Subcutaneous abdominal adipose tissue (tissue), 5 donors: ENCODE measurements at regions not wholly inside any gene's neighbourhood (a gene's known extent, or its start where the extent isn't known, plus 50 kb on each side); places are given as distances from the start of the nearest gene placed in this dataset.

Experiments
- H3K27ac ChIP-seq: one replicate; pipeline ENCODE4 v1.7.0; 2013; ENCODE audit warnings: low read depth, mild to moderate bottlenecking, inconsistent platforms, low read length, moderate library complexity
- H3K27me3 ChIP-seq, 5 donors: one replicate each; pipeline ENCODE4 v1.7.0; 2013; ENCODE audit warnings: low read length in 5 of 5, inconsistent platforms in 1 of 5; ENCODE audit not compliant: control insufficient read depth in 5 of 5, insufficient read depth in 4 of 5
- H3K36me3 ChIP-seq, 5 donors: one replicate each; pipeline ENCODE4 v1.7.0; 2013; ENCODE audit warnings: low read length in 5 of 5; ENCODE audit not compliant: control insufficient read depth in 5 of 5, insufficient read depth in 5 of 5
- H3K4me1 ChIP-seq, 5 donors: one replicate each; pipeline ENCODE4 v1.7.0; 2013; ENCODE audit warnings: low read length in 5 of 5, mild to moderate bottlenecking in 3 of 5, moderate library complexity in 1 of 5; ENCODE audit not compliant: control insufficient read depth in 5 of 5, insufficient read depth in 5 of 5
- H3K4me3 ChIP-seq, 5 donors: one replicate each; pipeline ENCODE4 v1.7.0; 2013; ENCODE audit warnings: low read length in 5 of 5, low read depth in 1 of 5
- H3K9ac ChIP-seq, 5 donors: one replicate each; pipeline ENCODE4 v1.7.0; 2013; ENCODE audit warnings: low read length in 5 of 5, mild to moderate bottlenecking in 4 of 5, moderate library complexity in 3 of 5
- H3K9me3 ChIP-seq, 5 donors: one replicate each; pipeline ENCODE4 v1.7.0; 2013; ENCODE audit warnings: low read length in 5 of 5; ENCODE audit not compliant: control insufficient read depth in 5 of 5
- donor health status: healthy.
- donor health status: healthy.
- donor health status: healthy.
- donor health status: healthy.
- donor health status: healthy.

DNA sequence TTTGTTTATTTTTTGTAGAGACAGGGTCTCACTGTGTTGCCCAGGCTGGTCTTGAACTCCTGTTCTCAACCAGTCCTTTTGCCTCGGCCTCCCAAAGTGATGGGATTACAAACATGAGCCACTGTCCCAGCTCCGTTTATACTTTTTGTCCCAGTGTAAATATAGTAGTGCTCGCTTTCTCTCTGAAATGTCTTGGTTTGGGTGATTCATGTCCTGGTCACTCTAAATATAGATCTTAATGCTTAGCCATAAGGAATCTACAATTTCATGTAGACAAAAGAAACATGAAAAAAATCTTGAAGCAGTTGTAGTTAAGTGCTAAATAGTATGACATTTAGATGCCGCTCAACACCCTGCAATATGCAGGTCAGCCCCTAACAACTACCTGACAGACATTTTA is 126.9 kb downstream of the KATNIP start:
- Histone ChIP-seq H3K27ac (no peak overlapping the region), H3K4me1 (no peaks in the 10 kb centered on the region), H3K27me3 (no peaks in the 10 kb centered on the region), H3K9ac (no peak overlapping the region), H3K9me3 (no peaks in the 10 kb centered on the region), H3K4me3 (no peak overlapping the region), H3K36me3 (peaks cover 6 to 40% (median 30%) of the 10 kb centered on the region in 5 donors)

DNA sequence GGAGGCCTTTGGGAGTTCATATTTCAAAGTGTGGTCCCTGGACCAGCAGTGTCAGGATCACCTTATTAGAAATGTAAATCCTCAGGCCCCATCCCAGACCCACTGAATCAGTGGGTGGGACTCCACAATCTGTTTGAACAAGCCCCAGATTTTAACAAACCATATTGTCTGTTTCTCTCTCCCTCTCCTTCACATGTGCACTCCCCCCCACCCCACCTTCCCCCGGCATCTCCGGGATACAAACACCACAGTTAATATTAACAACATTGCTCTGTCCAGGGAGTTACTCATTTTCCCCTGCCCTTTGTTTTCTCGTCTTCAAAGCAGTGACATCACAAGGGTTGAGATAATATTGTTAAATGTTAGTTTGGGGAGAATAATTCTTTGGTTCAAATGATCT is 127.3 kb downstream of the KATNIP start:
- Histone ChIP-seq H3K27me3 (no peaks in the 10 kb centered on the region), H3K4me1 (no peaks in the 10 kb centered on the region), H3K27ac (no peak overlapping the region), H3K4me3 (no peak overlapping the region), H3K9ac (no peak overlapping the region), H3K36me3 (peaks cover 9 to 45% (median 34%) of the 10 kb centered on the region in 5 donors), H3K9me3 (no peaks in the 10 kb centered on the region)

DNA sequence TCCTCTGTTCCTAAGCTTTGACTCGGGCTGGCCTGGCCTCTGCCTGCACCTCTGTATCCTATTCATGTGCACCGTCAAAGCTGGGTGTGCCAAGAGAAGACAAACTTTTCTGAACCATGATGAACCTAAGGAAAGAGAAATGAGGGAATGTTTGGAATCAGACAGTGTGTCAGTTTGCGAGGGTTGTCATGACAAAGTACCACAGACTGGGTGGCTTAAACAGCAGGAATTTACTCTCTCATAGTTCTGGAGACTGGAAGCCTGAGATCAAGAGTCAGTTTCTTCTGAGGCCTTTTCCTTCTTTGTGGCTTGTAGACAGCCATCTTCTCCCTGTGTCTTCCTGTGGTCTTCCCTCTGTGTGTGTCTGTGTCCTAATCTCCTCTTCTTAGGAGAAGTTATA is 129.0 kb downstream of the KATNIP start:
- peaks cover 9 to 57% (median 42%) of the 10 kb centered on the region in 5 donors for H3K36me3 ChIP-seq
- H3K27me3 ChIP-seq, result no peaks in the 10 kb centered on the region
- no peak overlapping the region for H3K4me3 ChIP-seq
- no peak overlapping the region for H3K27ac ChIP-seq
- no peak overlapping the region for H3K9ac ChIP-seq
- H3K9me3 ChIP-seq, result no peaks in the 10 kb centered on the region
- H3K4me1 ChIP-seq, result no peaks in the 10 kb centered on the region

DNA sequence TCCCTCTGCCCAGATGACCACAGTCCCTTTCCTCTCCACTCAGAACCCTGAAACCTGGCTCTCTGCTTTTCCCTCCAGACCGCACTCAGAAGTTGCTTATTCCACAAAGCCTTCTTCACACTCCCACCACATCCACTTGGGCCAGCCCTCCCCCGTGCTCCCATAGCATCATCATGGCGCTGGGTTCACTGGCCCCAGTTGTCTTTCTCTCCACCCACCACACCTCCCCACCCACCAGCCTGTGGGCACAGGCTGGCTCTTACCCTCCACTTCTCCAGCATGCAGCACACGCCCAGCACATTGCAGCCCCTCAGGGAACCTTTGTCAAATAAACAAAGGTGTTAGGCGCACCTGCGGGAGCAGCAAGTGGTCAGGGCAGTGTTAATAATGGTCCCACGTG is 130.0 kb downstream of the KATNIP start:
- no peaks in the 10 kb centered on the region for H3K9me3 ChIP-seq
- no peak overlapping the region for H3K4me3 ChIP-seq
- no peak overlapping the region for H3K9ac ChIP-seq
- no peak overlapping the region for H3K27ac ChIP-seq
- peaks cover 18 to 60% (median 42%) of the 10 kb centered on the region in 5 donors for H3K36me3 ChIP-seq
- H3K4me1 ChIP-seq, result no peaks in the 10 kb centered on the region
- H3K27me3 ChIP-seq, result no peaks in the 10 kb centered on the region

DNA sequence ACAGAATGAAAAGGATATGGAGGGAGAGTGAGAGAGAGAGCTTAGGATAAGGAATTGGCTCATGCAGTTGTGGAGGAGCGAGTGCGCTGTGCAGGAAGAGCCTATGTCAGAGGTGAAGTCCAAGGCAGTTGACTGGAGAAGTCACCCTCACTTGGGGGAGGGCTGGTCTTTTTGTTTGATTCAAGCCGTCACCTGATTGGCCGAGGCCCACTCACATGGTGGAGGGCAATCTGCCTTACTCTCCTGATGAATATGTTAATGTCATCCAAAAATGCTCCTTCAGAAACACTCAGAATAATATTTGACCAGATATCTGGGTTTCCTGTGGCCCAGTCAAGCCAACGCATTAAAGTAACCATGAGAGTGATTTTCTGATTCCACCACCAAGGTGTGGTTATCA is 131.7 kb downstream of the KATNIP start:
- Histone ChIP-seq H3K27me3 (no peaks in the 10 kb centered on the region), H3K9ac (no peak overlapping the region), H3K9me3 (no peaks in the 10 kb centered on the region), H3K27ac (no peak overlapping the region), H3K4me3 (no peak overlapping the region), H3K4me1 (no peaks in the 10 kb centered on the region), H3K36me3 (peaks cover 20 to 60% (median 42%) of the 10 kb centered on the region in 5 donors)

DNA sequence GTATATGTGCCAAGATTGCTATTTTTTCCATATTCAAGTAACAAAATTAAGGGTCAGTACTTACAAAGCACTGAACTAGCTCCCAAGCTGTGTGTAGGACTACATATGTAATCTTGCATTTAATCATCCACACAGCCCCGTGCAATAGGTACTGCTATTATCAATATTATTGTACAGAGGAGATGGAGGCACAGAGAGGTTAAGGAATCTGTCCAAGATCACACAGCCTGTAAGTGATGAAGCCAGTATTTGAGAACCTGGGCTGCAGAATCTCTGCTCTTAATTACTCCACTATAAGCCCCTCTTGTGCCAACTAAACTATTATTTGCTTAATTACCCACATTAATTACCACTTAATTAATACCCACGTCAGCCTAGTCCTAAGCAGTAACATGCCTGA is 134.1 kb downstream of the KATNIP start:
- no peak overlapping the region for H3K9ac ChIP-seq
- peaks cover 14 to 44% (median 28%) of the 10 kb centered on the region in 5 donors for H3K36me3 ChIP-seq
- H3K4me1 ChIP-seq, result no peaks in the 10 kb centered on the region
- H3K27ac ChIP-seq, result no peak overlapping the region
- H3K4me3 ChIP-seq, result no peak overlapping the region
- no peaks in the 10 kb centered on the region for H3K9me3 ChIP-seq
- no peaks in the 10 kb centered on the region for H3K27me3 ChIP-seq

DNA sequence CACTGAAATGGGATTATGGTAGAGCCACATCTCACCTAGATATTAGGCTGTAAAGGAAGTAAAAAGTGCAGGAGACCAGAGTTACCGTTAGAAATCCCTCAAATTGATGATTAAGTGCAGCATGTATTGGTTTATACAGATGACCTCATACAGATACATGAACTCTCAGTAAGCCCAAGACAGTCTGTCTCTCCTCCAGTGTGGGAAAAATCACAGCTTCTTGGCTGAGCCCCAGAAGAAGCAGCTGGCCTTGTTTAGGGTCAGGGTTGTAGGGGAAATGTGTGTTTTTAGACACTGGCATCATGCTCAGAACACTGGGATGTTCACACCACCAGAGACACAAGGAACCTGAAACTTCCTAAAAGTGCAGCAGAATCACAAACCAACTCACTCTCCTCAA is 135.9 kb downstream of the KATNIP start:
- no peak overlapping the region for H3K27ac ChIP-seq
- H3K9ac ChIP-seq, result no peak overlapping the region
- H3K4me1 ChIP-seq, result no peaks in the 10 kb centered on the region
- H3K4me3 ChIP-seq, result no peak overlapping the region
- H3K36me3 ChIP-seq, result peaks cover 14 to 32% (median 22%) of the 10 kb centered on the region in 5 donors
- H3K27me3 ChIP-seq, result no peaks in the 10 kb centered on the region
- no peaks in the 10 kb centered on the region for H3K9me3 ChIP-seq

DNA sequence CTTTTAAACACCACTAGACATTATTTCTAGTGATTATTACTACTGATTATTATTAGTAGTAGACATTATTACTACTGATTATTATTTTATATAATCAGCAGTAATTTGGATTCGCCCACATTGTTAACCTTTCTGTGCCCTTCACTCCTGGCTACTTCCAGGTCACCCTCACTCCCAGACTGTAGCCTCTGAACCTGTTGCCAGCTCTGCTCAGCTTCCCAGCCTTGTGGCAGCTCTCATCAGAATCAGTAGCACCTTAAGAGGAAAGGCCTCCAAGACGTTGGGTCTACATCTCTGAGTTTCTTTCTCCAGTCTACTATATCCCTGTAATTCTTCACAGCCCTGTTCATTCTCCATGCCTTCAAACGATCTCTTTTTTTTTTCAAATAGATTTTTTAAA is 137.0 kb downstream of the KATNIP start:
- H3K9me3 ChIP-seq, result no peaks in the 10 kb centered on the region
- no peak overlapping the region for H3K9ac ChIP-seq
- no peaks in the 10 kb centered on the region for H3K4me1 ChIP-seq
- H3K27me3 ChIP-seq, result no peaks in the 10 kb centered on the region
- no peak overlapping the region for H3K4me3 ChIP-seq
- H3K27ac ChIP-seq, result no peak overlapping the region
- peaks cover 9 to 21% (median 13%) of the 10 kb centered on the region in 5 donors for H3K36me3 ChIP-seq

DNA sequence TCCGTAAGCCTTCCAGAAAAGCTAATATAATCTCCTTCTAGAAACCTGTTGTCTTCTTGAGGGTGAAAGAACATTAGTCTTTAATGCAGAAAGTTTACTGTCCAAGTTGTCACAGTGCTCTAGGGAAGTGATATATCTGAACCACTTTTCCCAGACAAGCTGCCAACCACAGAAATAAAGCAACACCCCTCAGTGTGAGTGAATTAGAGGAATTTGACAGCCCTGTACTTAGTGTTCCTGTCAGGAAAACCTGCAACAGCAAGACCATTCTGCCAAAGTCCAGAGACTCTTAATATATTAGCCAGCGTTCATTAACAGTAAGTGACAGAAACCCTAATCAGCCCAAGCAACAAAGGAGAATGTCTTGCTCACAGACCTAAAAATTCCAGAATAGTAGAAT is 137.7 kb downstream of the KATNIP start:
- H3K9ac ChIP-seq, result no peak overlapping the region
- H3K4me1 ChIP-seq, result no peaks in the 10 kb centered on the region
- no peaks in the 10 kb centered on the region for H3K9me3 ChIP-seq
- no peak overlapping the region for H3K27ac ChIP-seq
- peaks cover 4 to 14% (median 11%) of the 10 kb centered on the region in 5 donors for H3K36me3 ChIP-seq
- H3K27me3 ChIP-seq, result no peaks in the 10 kb centered on the region
- no peak overlapping the region for H3K4me3 ChIP-seq

DNA sequence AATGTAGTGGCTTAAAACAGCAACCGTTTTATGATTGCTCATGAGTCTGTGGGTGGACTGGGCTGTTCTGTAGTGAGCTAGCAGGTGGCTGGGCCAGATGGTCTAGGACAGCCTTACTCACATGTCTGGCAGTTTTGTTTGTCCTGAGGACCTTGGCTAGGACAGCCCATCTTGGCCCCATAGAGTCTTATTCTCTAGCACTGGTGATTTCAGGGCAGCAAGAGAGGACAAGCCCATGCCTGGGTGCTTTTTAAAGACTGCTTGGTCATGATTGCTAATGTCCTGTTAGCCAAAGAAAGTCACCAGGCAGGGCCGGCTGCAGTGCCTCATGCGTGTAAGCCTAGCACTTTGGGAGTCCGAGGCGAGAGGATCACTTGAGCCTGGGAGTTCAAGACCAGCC is 139.8 kb downstream of the KATNIP start:
- H3K27me3 ChIP-seq, result no peaks in the 10 kb centered on the region
- no peaks in the 10 kb centered on the region for H3K4me1 ChIP-seq
- no peaks in the 10 kb centered on the region for H3K9me3 ChIP-seq
- no peak overlapping the region for H3K4me3 ChIP-seq
- H3K27ac ChIP-seq, result no peak overlapping the region
- peaks cover 0 to 6% (median 0%) of the 10 kb centered on the region in 5 donors for H3K36me3 ChIP-seq
- H3K9ac ChIP-seq, result no peak overlapping the region

DNA sequence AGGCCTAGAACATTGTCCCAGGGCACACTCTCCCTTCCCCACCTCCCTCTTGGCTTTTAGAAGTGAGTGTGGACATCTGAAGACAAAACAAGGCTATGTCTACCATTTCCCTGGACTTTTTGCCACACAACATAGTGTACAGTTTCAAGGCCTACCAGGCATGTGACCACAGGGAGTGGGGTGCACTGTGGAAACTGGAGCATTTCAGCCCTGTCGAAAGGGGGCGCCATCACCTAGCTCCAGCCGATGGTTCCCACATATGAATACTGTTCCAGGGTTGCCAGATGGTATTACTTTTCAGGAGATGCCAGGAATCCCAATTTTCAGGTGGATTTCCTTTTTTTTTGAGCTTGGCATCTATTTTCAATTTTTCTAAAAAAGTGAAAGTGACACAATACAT is 140.7 kb downstream of the KATNIP start:
- Histone ChIP-seq H3K9ac (no peak overlapping the region), H3K4me3 (no peak overlapping the region), H3K27me3 (no peaks in the 10 kb centered on the region), H3K27ac (no peak overlapping the region), H3K4me1 (no peaks in the 10 kb centered on the region), H3K36me3 (peaks cover 0 to 6% (median 0%) of the 10 kb centered on the region in 5 donors), H3K9me3 (no peaks in the 10 kb centered on the region)
